ENCODE measurements at regions not wholly inside any gene's neighbourhood (a gene's known extent, or its start where the extent isn't known, plus 50 kb on each side); places are given as distances from the start of the nearest gene placed in this dataset.

GRCh38 chr11:37843603-37844002 lies 1245.6 kb upstream of the RAG2 start:
- TF ChIP-seq EZH2phosphoT487 (IDR thresholded peaks at IDR 0.05; ENCODE audit: insufficient read depth, low read depth) (no peak), EZH2 (IDR thresholded peaks at IDR 0.05; ENCODE audit: insufficient read depth, poor library complexity, severe bottlenecking) (no peak)

All from GM23248 (cell line).